NCI-H524 (cell line): ENCODE measurements at regions not wholly inside any gene's neighbourhood (a gene's known extent, or its start where the extent isn't known, plus 50 kb on each side); places are given as distances from the start of the nearest gene placed in this dataset.

Source experiments
- DNase-seq, 2 experiments: peaks; one replicate each; lab custom pipeline; 2025; lab: John Stamatoyannopoulos, UW

DNA sequence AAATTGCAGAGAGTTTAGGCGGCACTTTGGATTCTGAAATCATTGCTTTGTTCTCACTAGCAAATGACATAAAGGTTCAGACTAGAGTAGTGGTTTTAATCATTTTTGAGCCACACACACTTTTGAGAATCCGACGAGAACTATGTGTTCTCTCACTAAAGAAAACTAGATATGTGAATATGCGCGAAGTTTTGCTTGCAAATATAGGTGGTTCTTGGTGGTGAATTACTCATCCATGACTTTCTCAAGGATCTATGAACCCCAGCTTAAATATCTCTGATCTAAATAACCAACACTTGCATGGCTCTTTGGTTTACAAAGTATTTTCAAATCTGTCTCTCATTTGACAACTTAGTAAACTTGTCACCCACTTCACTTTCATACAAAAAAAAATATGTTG lies 54.8 kb downstream of the NOG start:
- DNase-seq = no peak

DNA sequence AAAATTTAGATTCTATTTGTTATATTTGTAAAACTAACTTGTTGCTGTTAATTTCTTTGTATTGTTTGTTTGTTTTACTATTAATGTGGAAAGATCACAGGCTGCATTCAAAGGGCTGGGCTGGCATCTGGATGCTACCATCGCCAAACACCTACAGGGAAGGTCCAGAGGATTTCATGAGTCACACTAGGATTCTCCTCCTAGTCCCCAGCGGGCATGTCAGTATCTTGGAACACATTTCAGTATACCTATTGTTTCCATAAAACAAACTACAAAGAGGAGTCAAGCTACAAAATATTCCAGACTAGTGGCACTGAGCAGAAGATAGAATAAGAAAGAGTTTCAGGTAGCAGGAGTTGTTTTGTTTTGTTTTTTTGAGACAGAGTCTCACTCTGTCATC lies 55.3 kb downstream of the NOG start:
- DNase-seq = no peak

DNA sequence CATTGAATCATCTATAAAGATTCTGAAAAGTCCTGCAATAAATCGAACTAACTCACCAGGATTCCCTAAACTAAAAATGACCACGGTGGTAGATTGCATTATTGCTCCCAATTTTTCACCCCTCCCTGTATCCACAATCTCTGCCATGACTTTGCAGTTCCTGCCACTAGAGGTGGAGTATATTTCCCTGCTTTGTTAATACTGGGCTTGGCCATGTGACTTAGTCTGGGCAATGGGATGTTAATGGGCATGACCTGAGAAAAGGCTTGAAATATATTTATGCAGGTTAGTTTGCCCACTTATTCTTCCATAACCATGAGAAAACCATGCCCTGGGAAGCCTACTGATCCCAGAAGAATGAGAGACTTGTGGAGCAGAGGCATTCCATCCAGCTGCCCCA lies 59.1 kb downstream of the NOG start:
- DNase-seq = no peak

- peak; percentile 56 to 85 for DNase-seq
Measured at GRCh38 chr17:56653877-56654276, 60.4 kb downstream of the NOG start.

DNA sequence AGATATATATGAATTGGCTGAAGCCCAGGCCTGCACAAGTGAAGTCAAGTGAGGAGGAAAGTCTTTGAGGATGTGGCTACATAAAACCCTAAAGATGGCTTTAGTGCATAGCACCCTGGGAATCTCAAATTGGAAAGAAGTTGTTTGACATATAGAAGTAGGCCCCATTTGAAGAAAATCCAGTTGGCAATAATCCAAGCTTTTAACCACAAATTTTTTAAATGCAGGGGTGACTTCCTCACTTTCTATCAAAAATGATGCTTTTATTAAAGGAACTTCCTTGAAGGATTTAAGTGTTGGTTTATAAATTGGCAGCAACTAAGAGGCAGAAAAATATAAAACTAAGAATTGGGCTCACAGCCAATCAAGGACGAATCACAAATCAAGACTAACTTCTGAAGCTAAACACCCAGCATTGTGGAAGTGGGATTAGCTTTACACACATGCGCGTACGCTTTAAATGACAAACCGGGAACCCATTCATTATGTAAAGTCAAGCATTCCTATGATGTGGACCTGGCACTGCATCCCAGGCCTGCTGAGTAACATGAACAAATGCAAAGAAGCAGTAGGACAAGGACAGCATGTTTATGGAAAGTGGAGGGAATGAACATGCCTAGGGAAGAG lies 63.3 kb downstream of the NOG start:
- no peak for DNase-seq

- no peak for DNase-seq
Measured at GRCh38 chr17:56658648-56659047, 65.1 kb downstream of the NOG start.

GRCh38 chr17:56659622-56660021 lies 66.1 kb downstream of the NOG start:
- DNase-seq = no peak

DNA sequence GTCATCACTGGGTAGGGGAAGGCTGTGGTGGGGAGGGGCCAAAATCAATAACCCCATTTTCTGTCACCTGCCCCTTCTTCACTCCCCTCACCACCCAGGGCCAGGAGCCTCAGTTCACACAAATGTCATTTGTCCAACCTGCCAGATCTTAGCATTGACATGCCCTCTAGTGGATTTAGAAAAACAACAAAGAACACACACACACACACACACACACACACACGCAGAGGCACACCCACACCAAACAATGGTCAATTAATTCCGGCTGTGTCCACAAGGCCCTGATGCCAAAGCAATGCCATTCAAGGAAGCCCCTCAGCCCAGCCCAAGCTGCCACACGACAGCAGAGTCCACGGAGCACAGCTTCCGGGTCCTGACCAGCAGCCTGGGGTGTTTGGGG lies 68.4 kb downstream of the NOG start:
- DNase-seq = no peak

DNA sequence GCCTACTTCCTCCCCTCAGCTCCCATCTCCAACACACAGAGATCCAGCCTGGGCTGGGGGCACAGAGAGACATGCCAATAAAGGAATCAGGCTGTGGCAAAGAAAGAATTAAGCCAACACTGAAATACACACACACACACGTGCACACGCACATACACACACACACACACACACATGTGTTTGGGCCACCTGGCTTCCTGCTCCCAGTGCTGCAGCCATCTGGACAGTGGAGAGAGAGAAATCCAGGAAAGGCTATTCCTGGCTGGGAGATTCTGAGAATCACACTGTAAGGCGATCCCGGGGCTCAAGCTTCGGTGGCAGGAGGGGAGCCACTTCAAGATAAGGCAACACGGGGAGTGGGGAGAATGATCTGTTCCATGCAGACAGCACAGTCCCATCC lies 72.4 kb downstream of the NOG start:
- peak; percentile 92 to 98 for DNase-seq

- DNase-seq = no peak
Measured at GRCh38 chr17:56667925-56668458, 74.5 kb downstream of the NOG start.

GRCh38 chr17:56672195-56672594 lies 78.7 kb downstream of the NOG start:
- no peak for DNase-seq

GRCh38 chr17:56674401-56674925 lies 81.0 kb downstream of the NOG start:
- DNase-seq = no peak

- DNase-seq = no peak
Measured at GRCh38 chr17:56675876-56676660, 82.6 kb downstream of the NOG start.

- DNase-seq = no peak
Measured at GRCh38 chr17:56676810-56677209, 83.3 kb downstream of the NOG start.

DNA sequence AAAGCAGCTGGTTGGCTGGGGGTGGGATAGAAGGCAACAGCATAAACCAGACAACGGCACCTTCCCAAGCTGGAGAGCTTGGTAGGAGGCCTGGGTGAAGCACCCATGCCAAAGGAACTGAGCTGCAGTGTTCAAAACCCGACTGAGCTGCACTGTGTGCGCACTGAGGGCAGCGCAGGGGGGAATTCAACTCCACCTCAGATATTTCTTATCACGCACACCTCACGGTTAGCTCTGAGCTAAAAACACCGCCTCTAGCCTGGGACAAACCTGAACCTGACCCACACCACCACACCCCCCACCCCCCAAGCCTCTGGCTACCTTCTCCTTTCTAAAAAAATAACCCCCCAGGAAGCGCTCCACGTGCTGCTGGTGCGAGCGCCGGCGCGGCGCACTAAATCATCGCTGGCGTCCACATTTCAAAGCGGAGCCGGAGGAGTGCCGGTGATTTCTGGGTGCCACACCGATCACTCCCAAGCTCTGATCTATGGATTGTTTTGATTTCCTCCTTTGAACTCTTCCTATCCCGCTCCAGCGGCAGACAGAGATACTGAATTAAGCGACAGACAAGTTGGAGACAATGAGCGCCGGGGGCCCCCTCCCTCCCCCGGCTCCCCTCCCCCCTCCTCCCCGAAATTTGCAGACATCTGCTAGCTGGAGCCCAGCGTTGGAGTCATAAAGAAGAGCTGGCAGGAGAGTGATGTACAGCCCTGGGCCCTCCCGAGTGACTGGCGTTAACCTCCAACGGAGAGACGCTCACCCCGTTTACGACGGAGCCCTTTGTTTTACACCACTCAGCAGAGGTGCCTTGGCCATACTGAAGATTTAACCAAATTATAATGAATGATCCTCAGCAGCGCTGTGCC lies 85.0 kb downstream of the NOG start:
- peak; percentile 78 to 84 for DNase-seq

GRCh38 chr17:56679115-56679776 lies 85.7 kb downstream of the NOG start:
- DNase-seq = peak; percentile 30 to 77

DNA sequence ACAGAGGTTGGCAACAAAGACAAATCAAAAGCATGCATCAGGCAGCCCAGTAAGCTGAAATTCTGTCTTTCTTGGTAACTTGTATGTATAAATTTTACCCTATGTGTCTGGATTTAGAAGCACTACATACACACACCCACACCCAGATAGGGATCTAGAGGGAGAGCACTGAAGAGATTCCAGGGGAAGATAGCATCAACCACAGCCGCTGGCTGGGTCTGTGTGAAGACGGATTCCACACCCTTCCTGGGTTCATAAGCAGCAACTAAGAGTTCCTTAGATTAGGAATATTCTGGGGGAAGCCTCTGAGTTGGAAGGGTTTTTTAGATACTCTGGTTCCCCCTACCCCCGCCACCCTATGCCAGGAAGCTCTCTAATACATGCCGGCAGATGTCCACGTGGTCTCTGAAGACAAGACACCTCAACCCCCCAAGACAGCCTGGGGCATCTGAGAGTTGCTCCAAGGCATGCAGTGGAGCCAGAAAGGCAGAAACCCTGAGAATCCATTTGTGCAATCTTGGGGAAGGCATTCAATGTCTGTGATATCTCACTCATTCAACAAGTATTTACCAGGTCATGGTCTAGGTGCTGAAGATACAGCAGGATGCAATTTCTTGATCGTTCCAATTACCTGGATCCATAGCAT lies 86.4 kb downstream of the NOG start:
- no peak for DNase-seq

DNA sequence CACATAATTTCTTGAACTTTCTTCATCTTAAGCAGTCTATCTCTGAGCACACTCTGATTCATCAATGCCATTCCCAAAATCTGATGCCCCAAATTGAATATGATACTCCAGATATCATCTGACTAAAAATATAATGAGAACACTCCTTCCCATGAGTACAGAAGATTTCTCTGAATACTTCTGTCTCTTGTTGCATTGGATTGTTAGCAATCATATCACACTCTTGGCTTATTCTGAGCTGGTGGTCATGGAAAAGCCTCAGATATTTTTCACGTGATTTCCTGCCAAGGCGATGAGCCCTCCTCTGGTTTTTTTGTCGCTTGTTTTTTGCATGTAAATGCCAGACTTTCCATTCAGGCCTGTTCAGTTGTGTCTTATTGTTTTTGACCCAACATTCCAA lies 87.2 kb downstream of the NOG start:
- no peak for DNase-seq

- DNase-seq = no peak
Measured at GRCh38 chr17:56681561-56682266, 88.2 kb downstream of the NOG start.

- DNase-seq = no peak
Measured at GRCh38 chr17:56688151-56688550, 94.7 kb downstream of the NOG start.
